GM12878 (cell line): ENCODE measurements at regions not wholly inside any gene's neighbourhood (a gene's known extent, or its start where the extent isn't known, plus 50 kb on each side); places are given as distances from the start of the nearest gene placed in this dataset.

Experiments used
- CEBPB ChIP-seq, 2 experiments: fragments of 150-350 bp in 1 of 2; IDR thresholded peaks; 2 replicates each; pipeline ENCODE4 v1.6.1; 2012 to 2014; ENCODE audit warnings: low read depth in 2 of 2, low read length in 2 of 2, borderline replicate concordance in 1 of 2, inconsistent platforms in 1 of 2
- CTCF ChIP-seq, 3 experiments: IDR thresholded peaks in 2 of 3; conservative IDR thresholded peaks in 1 of 3; 2 replicates each; pipeline ENCODE4 v1.5.1; 2011; ENCODE audit warnings: low read depth in 3 of 3, low read length in 3 of 3, mild to moderate bottlenecking in 3 of 3, control low read depth in 2 of 3, moderate library complexity in 2 of 3, inconsistent platforms in 1 of 3, mixed read lengths in 1 of 3; ENCODE audit not compliant: control insufficient read depth in 2 of 3, insufficient read depth in 1 of 3; ENCODE audit errors: extremely low read depth in 1 of 3
- FOS ChIP-seq: IDR thresholded peaks from 3 replicates; pipeline ENCODE4 v1.6.1; 2011; ENCODE audit warnings: borderline replicate concordance; ENCODE audit not compliant: insufficient read length; ENCODE audit errors: extremely low read depth
- GABPA ChIP-seq: IDR thresholded peaks from 2 replicates; pipeline ENCODE4 v1.6.1; 2014; ENCODE audit warnings: antibody characterized with exemption, low read depth, mild to moderate bottlenecking, inconsistent platforms
- POLR2A ChIP-seq: IDR thresholded peaks from 2 replicates; pipeline ENCODE4 v1.6.1; 2011; ENCODE audit warnings: low read depth, mild to moderate bottlenecking, low read length
- RUNX3 ChIP-seq: IDR thresholded peaks from 2 replicates; pipeline ENCODE4 v1.6.1; 2012; ENCODE audit warnings: low read length, inconsistent platforms
- SMAD5 ChIP-seq: IDR thresholded peaks from 2 replicates; pipeline ENCODE4 v1.6.1; 2016; ENCODE audit warnings: antibody characterized with exemption, low read depth
- SMARCA5 ChIP-seq: fragments of 450-650 bp; IDR thresholded peaks from 2 replicates; pipeline ENCODE4 v1.6.1; 2017; ENCODE audit warnings: mild to moderate bottlenecking
- TCF7 ChIP-seq: IDR thresholded peaks from 2 replicates; pipeline ENCODE4 v1.6.1; 2014; ENCODE audit warnings: antibody characterized with exemption, borderline replicate concordance
- ZNF207 ChIP-seq: fragments of 450-650 bp; IDR thresholded peaks from 2 replicates; pipeline ENCODE4 v1.6.1; 2014; ENCODE audit warnings: antibody characterized with exemption, mild to moderate bottlenecking, borderline replicate concordance
- TF ChIP-seq, protein P1 (sequence below): fragments of 450-650 bp; IDR thresholded peaks from 2 replicates; pipeline ENCODE4 v1.6.1; 2016; ENCODE audit warnings: mild to moderate bottlenecking, moderate library complexity, borderline replicate concordance
- TF ChIP-seq, protein P2 (sequence below): IDR thresholded peaks from 2 replicates; pipeline ENCODE4 v1.6.1; 2011; ENCODE audit warnings: borderline replicate concordance, low read depth, mild to moderate bottlenecking, moderate library complexity, mixed read lengths, low read length; ENCODE audit not compliant: insufficient read depth; ENCODE audit errors: extremely low read length

DNA sequence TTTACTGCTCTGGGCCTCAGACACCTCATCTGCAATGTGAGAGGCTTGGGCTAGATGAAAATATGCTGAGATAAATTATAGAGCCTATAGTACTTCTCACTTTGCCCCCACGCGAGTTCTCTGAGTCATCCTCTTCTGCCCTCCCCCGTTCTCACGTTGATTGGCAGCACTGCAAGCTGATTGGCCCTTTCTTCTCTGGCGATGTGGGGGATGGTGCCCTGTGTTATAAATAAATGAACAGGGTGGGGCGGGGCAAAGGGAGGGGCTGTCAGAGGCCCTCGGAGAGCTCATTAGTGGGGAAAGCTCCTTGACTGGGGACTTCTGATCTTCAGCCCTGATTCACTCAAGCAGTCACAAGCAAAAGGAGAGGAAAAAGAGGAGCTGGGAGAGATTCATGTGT is 64.3 kb upstream of the ZC3H12A start:
- TF ChIP-seq CEBPB (IDR thresholded peaks at IDR 0.05; ENCODE audit: borderline replicate concordance in 1 of 2, low read depth in 2 of 2, low read length in 2 of 2) (no peak), SMARCA5 (no peak), SMAD5 (no peak), GABPA (no peak), POLR2A (no peak), ZNF207 (no peak), FOS (no peak), CTCF (IDR thresholded peaks at IDR 0.05 in 2 of 3, conservative IDR thresholded peaks at IDR 0.05 in 1 of 3; ENCODE audit: control insufficient read depth in 2 of 3, extremely low read depth in 1 of 3, insufficient read depth in 1 of 3, low read depth in 3 of 3, low read length in 3 of 3) (no peak), RUNX3 (no peak), TCF7 (no peak)
- TF ChIP-seq, protein P1, sequence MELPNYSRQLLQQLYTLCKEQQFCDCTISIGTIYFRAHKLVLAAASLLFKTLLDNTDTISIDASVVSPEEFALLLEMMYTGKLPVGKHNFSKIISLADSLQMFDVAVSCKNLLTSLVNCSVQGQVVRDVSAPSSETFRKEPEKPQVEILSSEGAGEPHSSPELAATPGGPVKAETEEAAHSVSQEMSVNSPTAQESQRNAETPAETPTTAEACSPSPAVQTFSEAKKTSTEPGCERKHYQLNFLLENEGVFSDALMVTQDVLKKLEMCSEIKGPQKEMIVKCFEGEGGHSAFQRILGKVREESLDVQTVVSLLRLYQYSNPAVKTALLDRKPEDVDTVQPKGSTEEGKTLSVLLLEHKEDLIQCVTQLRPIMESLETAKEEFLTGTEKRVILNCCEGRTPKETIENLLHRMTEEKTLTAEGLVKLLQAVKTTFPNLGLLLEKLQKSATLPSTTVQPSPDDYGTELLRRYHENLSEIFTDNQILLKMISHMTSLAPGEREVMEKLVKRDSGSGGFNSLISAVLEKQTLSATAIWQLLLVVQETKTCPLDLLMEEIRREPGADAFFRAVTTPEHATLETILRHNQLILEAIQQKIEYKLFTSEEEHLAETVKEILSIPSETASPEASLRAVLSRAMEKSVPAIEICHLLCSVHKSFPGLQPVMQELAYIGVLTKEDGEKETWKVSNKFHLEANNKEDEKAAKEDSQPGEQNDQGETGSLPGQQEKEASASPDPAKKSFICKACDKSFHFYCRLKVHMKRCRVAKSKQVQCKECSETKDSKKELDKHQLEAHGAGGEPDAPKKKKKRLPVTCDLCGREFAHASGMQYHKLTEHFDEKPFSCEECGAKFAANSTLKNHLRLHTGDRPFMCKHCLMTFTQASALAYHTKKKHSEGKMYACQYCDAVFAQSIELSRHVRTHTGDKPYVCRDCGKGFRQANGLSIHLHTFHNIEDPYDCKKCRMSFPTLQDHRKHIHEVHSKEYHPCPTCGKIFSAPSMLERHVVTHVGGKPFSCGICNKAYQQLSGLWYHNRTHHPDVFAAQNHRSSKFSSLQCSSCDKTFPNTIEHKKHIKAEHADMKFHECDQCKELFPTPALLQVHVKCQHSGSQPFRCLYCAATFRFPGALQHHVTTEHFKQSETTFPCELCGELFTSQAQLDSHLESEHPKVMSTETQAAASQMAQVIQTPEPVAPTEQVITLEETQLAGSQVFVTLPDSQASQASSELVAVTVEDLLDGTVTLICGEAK: no peak
- TF ChIP-seq, protein P2, sequence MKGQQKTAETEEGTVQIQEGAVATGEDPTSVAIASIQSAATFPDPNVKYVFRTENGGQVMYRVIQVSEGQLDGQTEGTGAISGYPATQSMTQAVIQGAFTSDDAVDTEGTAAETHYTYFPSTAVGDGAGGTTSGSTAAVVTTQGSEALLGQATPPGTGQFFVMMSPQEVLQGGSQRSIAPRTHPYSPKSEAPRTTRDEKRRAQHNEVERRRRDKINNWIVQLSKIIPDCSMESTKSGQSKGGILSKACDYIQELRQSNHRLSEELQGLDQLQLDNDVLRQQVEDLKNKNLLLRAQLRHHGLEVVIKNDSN: no peak
